Prostate gland (tissue), 2 donors: ENCODE measurements at regions not wholly inside any gene's neighbourhood (a gene's known extent, or its start where the extent isn't known, plus 50 kb on each side); places are given as distances from the start of the nearest gene placed in this dataset.

ENCODE experiments used
- DNase-seq: peaks from one replicate; pipeline ENCODE4 v3.0.0-alpha.2; 2019; ENCODE audit warnings: low spot score
- H3K27ac ChIP-seq, 2 donors: fragments of 200-600 bp; sonication (generic); 2 replicates each; pipeline ENCODE4 v1.5.1; 2017 to 2019
- H3K27me3 ChIP-seq: fragments of 200-600 bp; sonication (generic); replicated peaks from 2 replicates; pipeline ENCODE4 v1.5.1; 2019; ENCODE audit not compliant: insufficient read depth
- H3K36me3 ChIP-seq, 2 donors: fragments of 200-600 bp; sonication (generic); 1 replicate in 1 of 2; 2 replicates in 1 of 2; pipeline versions ENCODE4 v1.5.1 to v1.8.1; 2017 to 2019
- H3K4me1 ChIP-seq: fragments of 200-600 bp; sonication (generic); replicated peaks from 2 replicates; pipeline ENCODE4 v1.5.1; 2019
- H3K4me3 ChIP-seq, 2 donors: fragments of 200-600 bp; sonication (generic); 2 replicates each; pipeline ENCODE4 v1.5.1; 2017 to 2019
- H3K9me3 ChIP-seq: fragments of 200-600 bp; sonication (generic); 2 replicates; pipeline ENCODE4 v1.5.1; 2017
- POLR2A ChIP-seq: fragments of 450-650 bp; IDR thresholded peaks from one replicate; pipeline ENCODE4 v1.6.1; 2016; ENCODE audit warnings: antibody characterized with exemption, mild to moderate bottlenecking
- POLR2AphosphoS5 ChIP-seq: sonication (generic); formaldehyde crosslinking; IDR thresholded peaks from one replicate; pipeline ENCODE4 v1.6.1; 2017; ENCODE audit warnings: antibody characterized with exemption
- WGBS: methylation state at CpG from one replicate; pipeline ENCODE4 v1.1.5; 2018; 5-methylcytosine and 5-hydroxymethylcytosine counted together
- intact Hi-C: fragments of 100-400 bp; cut with DNase I; formaldehyde crosslinking; loops from one replicate; pipeline ENCODE4 v1.14.2; 2022
- TF ChIP-seq, protein P1 (sequence below), 4 experiments: fragments of 200-600 bp in 2 of 4; fragments of 450-650 bp in 2 of 4; sonication (generic) in 2 of 4; IDR thresholded peaks; 1 replicate in 3 of 4; 2 replicates in 1 of 4; pipeline ENCODE4 v1.5.1; 2016 to 2019; ENCODE audit warnings: antibody characterized with exemption in 4 of 4, mild to moderate bottlenecking in 2 of 4, moderate library complexity in 2 of 4

DNA sequence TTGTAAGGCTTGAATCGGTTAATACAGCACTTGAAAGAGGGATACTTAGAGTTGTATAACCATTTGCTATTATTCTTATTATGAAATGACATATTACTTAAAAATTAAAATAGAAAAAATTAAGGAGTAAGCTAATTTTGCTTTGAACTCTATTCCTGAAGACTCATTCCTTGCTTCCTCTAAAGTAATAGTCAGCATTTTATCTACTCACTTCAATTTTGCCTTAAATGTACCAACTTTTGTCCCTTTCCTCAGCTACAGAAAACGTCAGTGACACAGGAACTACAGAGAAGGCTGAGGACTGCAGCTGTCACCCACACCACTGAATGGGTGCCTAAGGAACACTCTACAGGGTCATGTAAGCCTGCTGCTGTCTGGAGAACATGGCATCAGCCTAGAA, 80.7 kb upstream of the OSR1 start:
- Histone ChIP-seq H3K4me1 (no peaks in the 10 kb centered on the region), H3K27me3 (no peaks in the 10 kb centered on the region), H3K4me3 (no peak overlapping the region), H3K9me3 (no peaks in the 10 kb centered on the region), H3K36me3 (no peaks in the 10 kb centered on the region), H3K27ac (no peak overlapping the region)
- DNase-seq = no peak
- TF ChIP-seq POLR2A (no peak), POLR2AphosphoS5 (no peak)
- TF ChIP-seq, protein P1, sequence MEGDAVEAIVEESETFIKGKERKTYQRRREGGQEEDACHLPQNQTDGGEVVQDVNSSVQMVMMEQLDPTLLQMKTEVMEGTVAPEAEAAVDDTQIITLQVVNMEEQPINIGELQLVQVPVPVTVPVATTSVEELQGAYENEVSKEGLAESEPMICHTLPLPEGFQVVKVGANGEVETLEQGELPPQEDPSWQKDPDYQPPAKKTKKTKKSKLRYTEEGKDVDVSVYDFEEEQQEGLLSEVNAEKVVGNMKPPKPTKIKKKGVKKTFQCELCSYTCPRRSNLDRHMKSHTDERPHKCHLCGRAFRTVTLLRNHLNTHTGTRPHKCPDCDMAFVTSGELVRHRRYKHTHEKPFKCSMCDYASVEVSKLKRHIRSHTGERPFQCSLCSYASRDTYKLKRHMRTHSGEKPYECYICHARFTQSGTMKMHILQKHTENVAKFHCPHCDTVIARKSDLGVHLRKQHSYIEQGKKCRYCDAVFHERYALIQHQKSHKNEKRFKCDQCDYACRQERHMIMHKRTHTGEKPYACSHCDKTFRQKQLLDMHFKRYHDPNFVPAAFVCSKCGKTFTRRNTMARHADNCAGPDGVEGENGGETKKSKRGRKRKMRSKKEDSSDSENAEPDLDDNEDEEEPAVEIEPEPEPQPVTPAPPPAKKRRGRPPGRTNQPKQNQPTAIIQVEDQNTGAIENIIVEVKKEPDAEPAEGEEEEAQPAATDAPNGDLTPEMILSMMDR (IDR thresholded peaks at IDR 0.05) = no peak
- intact Hi-C loops = no loop called here
- 60% methylated on average over 2 of the region's 2 CpGs for WGBS

GRCh38 chr2:19435815-19436214, 77.4 kb upstream of the OSR1 start:
- intact Hi-C loops = no loop called here
- TF ChIP-seq, protein P1 (IDR thresholded peaks at IDR 0.05) = no peak
- TF ChIP-seq POLR2AphosphoS5 (no peak), POLR2A (no peak)
- H3K4me1 ChIP-seq = no peaks in the 10 kb centered on the region
- DNase-seq = no peak
- 0% methylated on average over 1 of the region's 1 CpG for WGBS
- no peaks in the 10 kb centered on the region for H3K27me3 ChIP-seq
- no peak overlapping the region for H3K27ac ChIP-seq
- no peaks in the 10 kb centered on the region for H3K36me3 ChIP-seq
- H3K9me3 ChIP-seq = no peaks in the 10 kb centered on the region
- H3K4me3 ChIP-seq = no peak overlapping the region

DNA sequence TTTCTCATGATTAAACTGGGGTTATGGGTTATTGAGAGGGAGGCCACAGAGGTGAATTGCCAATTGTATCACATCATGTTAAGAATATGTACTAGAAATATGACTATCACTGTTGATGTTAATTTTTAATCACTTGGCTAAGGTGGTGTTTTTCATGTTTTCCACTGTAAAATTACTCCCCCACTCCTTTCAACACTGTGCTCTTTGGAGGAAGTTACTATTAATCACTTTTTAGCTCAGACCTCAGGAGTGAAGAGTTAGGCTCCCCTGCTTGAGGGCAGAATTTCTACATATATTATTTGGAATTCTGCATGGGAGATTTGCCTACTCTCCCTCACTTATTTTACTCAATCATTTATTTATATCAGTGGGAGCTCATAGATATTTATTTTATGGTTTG, 76.0 kb upstream of the OSR1 start:
- no peaks in the 10 kb centered on the region for H3K4me1 ChIP-seq
- H3K27me3 ChIP-seq = no peaks in the 10 kb centered on the region
- TF ChIP-seq POLR2A (no peak), POLR2AphosphoS5 (no peak)
- TF ChIP-seq, protein P1 (IDR thresholded peaks at IDR 0.05) = no peak
- H3K27ac ChIP-seq = no peak overlapping the region
- H3K9me3 ChIP-seq = no peaks in the 10 kb centered on the region
- no peaks in the 10 kb centered on the region for H3K36me3 ChIP-seq
- intact Hi-C loops = no loop called here
- no peak overlapping the region for H3K4me3 ChIP-seq
- no peak for DNase-seq

GRCh38 chr2:19426941-19427340, 68.5 kb upstream of the OSR1 start:
- no peaks in the 10 kb centered on the region for H3K27me3 ChIP-seq
- intact Hi-C loops = no loop called here
- H3K4me3 ChIP-seq = no peak overlapping the region
- 97% methylated on average over 6 of the region's 6 CpGs for WGBS
- TF ChIP-seq POLR2AphosphoS5 (no peak), POLR2A (no peak)
- TF ChIP-seq, protein P1 (IDR thresholded peaks at IDR 0.05) = no peak
- no peaks in the 10 kb centered on the region for H3K4me1 ChIP-seq
- H3K9me3 ChIP-seq = no peaks in the 10 kb centered on the region
- H3K27ac ChIP-seq = no peak overlapping the region
- H3K36me3 ChIP-seq = no peaks in the 10 kb centered on the region
- DNase-seq = no peak

GRCh38 chr2:19426144-19426543, 67.7 kb upstream of the OSR1 start:
- DNase-seq = no peak
- Histone ChIP-seq H3K4me3 (no peak overlapping the region), H3K36me3 (no peaks in the 10 kb centered on the region), H3K27ac (no peak overlapping the region), H3K9me3 (no peaks in the 10 kb centered on the region), H3K4me1 (no peaks in the 10 kb centered on the region), H3K27me3 (no peaks in the 10 kb centered on the region)
- intact Hi-C loops = no loop called here
- TF ChIP-seq POLR2A (no peak), POLR2AphosphoS5 (no peak)
- TF ChIP-seq, protein P1 (IDR thresholded peaks at IDR 0.05) = no peak
- WGBS = 96% methylated on average over 5 of the region's 5 CpGs
